HG02885 (cell line): ENCODE measurements at regions not wholly inside any gene's neighbourhood (a gene's known extent, or its start where the extent isn't known, plus 50 kb on each side); places are given as distances from the start of the nearest gene placed in this dataset.

Experiments
- ATAC-seq: cut with Tn5 transposase; IDR thresholded peaks from one replicate; pipeline ENCODE4 v1.9.1; 2021; ENCODE audit warnings: mild to moderate bottlenecking; ENCODE audit not compliant: unreplicated experiment, poor library complexity

GRCh38 chr16:9499941-9500593 lies 408.6 kb downstream of the HAPSTR1 start:
- no peak for ATAC-seq

- no peak for ATAC-seq
Observed at GRCh38 chr16:9500872-9501271, 409.4 kb downstream of the HAPSTR1 start.

- no peak for ATAC-seq
Observed at GRCh38 chr16:9503251-9503984, 412.0 kb downstream of the HAPSTR1 start.

- ATAC-seq: no peak
Observed at GRCh38 chr16:9508328-9508936, 417.0 kb downstream of the HAPSTR1 start.

GRCh38 chr16:9509663-9510062 lies 418.2 kb downstream of the HAPSTR1 start:
- no peak for ATAC-seq

GRCh38 chr16:9511389-9511788 lies 419.9 kb downstream of the HAPSTR1 start:
- ATAC-seq: no peak

GRCh38 chr16:9516444-9516843 lies 425.0 kb downstream of the HAPSTR1 start:
- no peak for ATAC-seq

GRCh38 chr16:9518051-9518450 lies 426.6 kb downstream of the HAPSTR1 start:
- no peak for ATAC-seq

- no peak for ATAC-seq
Observed at GRCh38 chr16:9518581-9518980, 427.1 kb downstream of the HAPSTR1 start.

GRCh38 chr16:9521749-9522370 lies 430.4 kb downstream of the HAPSTR1 start:
- ATAC-seq: no peak

- ATAC-seq: no peak
Observed at GRCh38 chr16:9522614-9523013, 431.2 kb downstream of the HAPSTR1 start.

- ATAC-seq: no peak
Observed at GRCh38 chr16:9523994-9524393, 432.6 kb downstream of the HAPSTR1 start.

- no peak for ATAC-seq
Observed at GRCh38 chr16:9525037-9525436, 433.6 kb downstream of the HAPSTR1 start.

GRCh38 chr16:9526791-9527190 lies 435.3 kb downstream of the HAPSTR1 start:
- ATAC-seq: no peak

- ATAC-seq: no peak
Observed at GRCh38 chr16:9527976-9528375, 436.5 kb downstream of the HAPSTR1 start.

- no peak for ATAC-seq
Observed at GRCh38 chr16:9528511-9529079, 437.2 kb downstream of the HAPSTR1 start.

GRCh38 chr16:9533042-9533441 lies 441.6 kb downstream of the HAPSTR1 start:
- ATAC-seq: no peak

GRCh38 chr16:9534759-9535158 lies 443.3 kb downstream of the HAPSTR1 start:
- no peak for ATAC-seq

GRCh38 chr16:9536905-9537304 lies 445.5 kb downstream of the HAPSTR1 start:
- ATAC-seq: no peak

- no peak for ATAC-seq
Observed at GRCh38 chr16:9539346-9539745, 447.9 kb downstream of the HAPSTR1 start.

GRCh38 chr16:9541723-9542122 lies 450.3 kb downstream of the HAPSTR1 start:
- no peak for ATAC-seq
